SK-N-SH treated with all-trans-retinoic acid at 6 μM for 48 hours (cell line): ENCODE measurements at regions not wholly inside any gene's neighbourhood (a gene's known extent, or its start where the extent isn't known, plus 50 kb on each side); places are given as distances from the start of the nearest gene placed in this dataset.

ENCODE experiments used
- ARNTL ChIP-seq: fragments of 450-650 bp; formaldehyde crosslinking; IDR thresholded peaks from 2 replicates; pipeline ENCODE4 v1.5.0; 2020; ENCODE audit warnings: low read depth, mild to moderate bottlenecking, moderate library complexity, borderline replicate concordance
- CSRNP3 ChIP-seq: fragments of 250-450 bp; sonication (Bioruptor Pico); IDR thresholded peaks from 2 replicates; pipeline ENCODE4 v1.5.1; 2021; ENCODE audit warnings: mild to moderate bottlenecking, moderate library complexity
- GLIS3 ChIP-seq: fragments of 250-450 bp; sonication (Bioruptor Pico); IDR thresholded peaks from 2 replicates; pipeline ENCODE4 v1.5.0; 2020; ENCODE audit warnings: mild to moderate bottlenecking, moderate library complexity
- ISL1 ChIP-seq: fragments of 250-450 bp; sonication (Bioruptor Pico); IDR thresholded peaks from 2 replicates; pipeline ENCODE4 v2.1.2; 2022; ENCODE audit warnings: mild to moderate bottlenecking, moderate library complexity
- PATZ1 ChIP-seq: fragments of 250-450 bp; sonication (Bioruptor Pico); IDR thresholded peaks from 2 replicates; pipeline ENCODE4 v1.8.0; 2020; ENCODE audit warnings: mild to moderate bottlenecking, moderate library complexity, borderline replicate concordance
- POU6F1 ChIP-seq: fragments of 250-450 bp; sonication (Bioruptor Pico); IDR thresholded peaks from 2 replicates; pipeline ENCODE4 v1.8.0; 2021; ENCODE audit warnings: low read depth, mild to moderate bottlenecking, moderate library complexity, borderline replicate concordance
- TCF4 ChIP-seq: fragments of 250-450 bp; sonication (Bioruptor Pico); IDR thresholded peaks from 2 replicates; pipeline ENCODE4 v1.8.0; 2021; ENCODE audit warnings: mild to moderate bottlenecking, moderate library complexity, borderline replicate concordance
- TOX ChIP-seq: fragments of 250-450 bp; sonication (Bioruptor Pico); IDR thresholded peaks from 2 replicates; pipeline ENCODE4 v1.8.0; 2021; ENCODE audit warnings: mild to moderate bottlenecking, moderate library complexity, borderline replicate concordance
- TSHZ2 ChIP-seq: fragments of 250-450 bp; sonication (Bioruptor Pico); IDR thresholded peaks from 2 replicates; pipeline ENCODE4 v1.5.0; 2020; ENCODE audit warnings: mild to moderate bottlenecking, moderate library complexity
- ZFP3 ChIP-seq: fragments of 250-450 bp; sonication (Bioruptor Pico); IDR thresholded peaks from 2 replicates; pipeline ENCODE4 v1.5.0; 2020; ENCODE audit warnings: mild to moderate bottlenecking, moderate library complexity
- ZFP30 ChIP-seq: fragments of 450-650 bp; formaldehyde crosslinking; IDR thresholded peaks from 2 replicates; pipeline ENCODE4 v1.5.0; 2022; ENCODE audit warnings: mild to moderate bottlenecking, moderate library complexity
- ZNF8 ChIP-seq: fragments of 450-650 bp; formaldehyde crosslinking; IDR thresholded peaks from 2 replicates; pipeline ENCODE4 v1.5.0; 2020; ENCODE audit warnings: mild to moderate bottlenecking, moderate library complexity

- TF ChIP-seq ZNF8 (CRISPR knock-in tag) (no peak), PATZ1 (CRISPR knock-in tag) (no peak), TCF4 (CRISPR knock-in tag) (no peak), TSHZ2 (no peak), CSRNP3 (CRISPR knock-in tag) (no peak), TOX (CRISPR knock-in tag) (no peak), ARNTL (no peak), ZFP3 (no peak), GLIS3 (CRISPR knock-in tag) (no peak), POU6F1 (CRISPR knock-in tag) (no peak), ISL1 (CRISPR knock-in tag) (no peak), ZFP30 (CRISPR knock-in tag) (no peak)
Measured at GRCh38 chr13:79778741-79779460, 297.9 kb downstream of the NDFIP2 start.
